22Rv1 (cell line): ENCODE measurements at regions not wholly inside any gene's neighbourhood (a gene's known extent, or its start where the extent isn't known, plus 50 kb on each side); places are given as distances from the start of the nearest gene placed in this dataset.

Experiments
- CTCF ChIP-seq: fragments of 450-650 bp; IDR thresholded peaks from 2 replicates; pipeline ENCODE4 v1.5.1; 2017; ENCODE audit warnings: mild to moderate bottlenecking
- ZFX ChIP-seq: fragments of 450-650 bp; IDR thresholded peaks from 2 replicates; pipeline ENCODE4 v1.6.1; 2017; ENCODE audit warnings: antibody characterized with exemption, borderline replicate concordance

- no peak for TF ChIP-seq CTCF
- TF ChIP-seq ZFX: no peak
Measured at GRCh38 chr16:5730783-5731182, 633.2 kb upstream of the EEF2KMT start.
